WTC11 (cell line): ENCODE measurements at regions not wholly inside any gene's neighbourhood (a gene's known extent, or its start where the extent isn't known, plus 50 kb on each side); places are given as distances from the start of the nearest gene placed in this dataset.

Experiments
- ATF1 ChIP-seq: sonication (generic); formaldehyde crosslinking; IDR thresholded peaks from 2 replicates; pipeline ENCODE4 v1.8.1; 2023; ENCODE audit warnings: mild to moderate bottlenecking, moderate library complexity, missing genetic modification reagents
- CBFB ChIP-seq: sonication (generic); formaldehyde crosslinking; IDR thresholded peaks from 2 replicates; pipeline ENCODE4 v1.8.1; 2022; ENCODE audit warnings: mild to moderate bottlenecking, low read depth, missing genetic modification reagents
- CTCF ChIP-seq: fragments of 200-600 bp; IDR thresholded peaks from 2 replicates; pipeline ENCODE4 v1.8.0; 2022; ENCODE audit warnings: antibody characterized with exemption
- MAX ChIP-seq: sonication (generic); formaldehyde crosslinking; IDR thresholded peaks from 2 replicates; pipeline ENCODE4 v1.8.0; 2022; ENCODE audit warnings: mild to moderate bottlenecking, missing genetic modification reagents
- SP1 ChIP-seq: sonication (generic); formaldehyde crosslinking; conservative IDR thresholded peaks from 2 replicates; pipeline ENCODE4 v1.8.1; 2022; ENCODE audit warnings: missing genetic modification reagents
- ZNF317 ChIP-seq: sonication (generic); formaldehyde crosslinking; IDR thresholded peaks from 2 replicates; pipeline ENCODE4 v1.8.1; 2023; ENCODE audit warnings: low read depth, mild to moderate bottlenecking, moderate library complexity, missing genetic modification reagents, borderline replicate concordance
- ZSCAN18 ChIP-seq: fragments of 250-450 bp; sonication (Bioruptor Pico); IDR thresholded peaks from 2 replicates; pipeline ENCODE4 v2.1.2; 2022; ENCODE audit warnings: mild to moderate bottlenecking, moderate library complexity
- TF ChIP-seq, protein P1 (sequence below): sonication (generic); formaldehyde crosslinking; IDR thresholded peaks from 2 replicates; pipeline ENCODE4 v1.8.1; 2023; ENCODE audit warnings: mild to moderate bottlenecking, moderate library complexity, missing genetic modification reagents
- TF ChIP-seq, protein P2 (sequence below): sonication (generic); formaldehyde crosslinking; conservative IDR thresholded peaks from 2 replicates; pipeline ENCODE4 v1.8.1; 2022; ENCODE audit warnings: mild to moderate bottlenecking, missing genetic modification reagents
- TF ChIP-seq, protein P3 (sequence below): sonication (generic); formaldehyde crosslinking; IDR thresholded peaks from 2 replicates; pipeline ENCODE4 v1.8.1; 2023; ENCODE audit warnings: mild to moderate bottlenecking, missing genetic modification reagents

DNA sequence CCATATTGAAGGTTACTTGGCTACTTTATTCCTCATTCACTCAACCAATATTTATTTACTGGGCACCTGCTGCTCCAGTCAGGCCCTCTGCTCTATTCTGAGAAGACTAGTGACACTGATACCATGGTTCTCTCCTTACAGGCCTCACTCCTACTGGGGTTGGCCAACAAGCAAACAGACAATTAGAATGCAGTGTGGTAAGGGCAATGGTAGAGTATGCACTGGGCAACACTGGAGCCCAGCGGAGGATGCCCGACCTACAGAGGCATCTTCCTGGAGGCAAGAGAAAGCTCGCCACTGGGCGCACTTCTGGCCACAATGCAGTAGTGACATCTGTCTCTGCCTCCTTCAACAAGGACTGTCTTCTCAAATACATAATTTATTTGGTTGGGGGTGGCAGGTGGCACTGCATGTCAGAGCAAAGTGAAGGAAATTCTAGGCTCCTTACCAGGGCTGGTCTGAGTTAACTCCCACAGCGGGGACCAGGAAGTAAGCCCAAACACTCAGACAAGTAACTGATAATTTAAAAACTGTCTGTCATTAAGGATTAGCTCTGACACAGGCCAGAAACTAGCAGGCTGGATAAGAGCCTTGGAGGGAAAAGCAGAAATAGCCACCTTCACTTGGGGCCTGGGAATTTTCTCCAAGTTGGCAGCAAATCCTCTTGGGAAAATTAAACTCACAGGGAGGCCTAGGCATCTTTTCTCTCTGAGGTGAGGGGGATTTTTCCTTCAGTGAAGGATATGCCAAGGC, 150.7 kb upstream of the EOLA2 start:
- TF ChIP-seq, protein P1, sequence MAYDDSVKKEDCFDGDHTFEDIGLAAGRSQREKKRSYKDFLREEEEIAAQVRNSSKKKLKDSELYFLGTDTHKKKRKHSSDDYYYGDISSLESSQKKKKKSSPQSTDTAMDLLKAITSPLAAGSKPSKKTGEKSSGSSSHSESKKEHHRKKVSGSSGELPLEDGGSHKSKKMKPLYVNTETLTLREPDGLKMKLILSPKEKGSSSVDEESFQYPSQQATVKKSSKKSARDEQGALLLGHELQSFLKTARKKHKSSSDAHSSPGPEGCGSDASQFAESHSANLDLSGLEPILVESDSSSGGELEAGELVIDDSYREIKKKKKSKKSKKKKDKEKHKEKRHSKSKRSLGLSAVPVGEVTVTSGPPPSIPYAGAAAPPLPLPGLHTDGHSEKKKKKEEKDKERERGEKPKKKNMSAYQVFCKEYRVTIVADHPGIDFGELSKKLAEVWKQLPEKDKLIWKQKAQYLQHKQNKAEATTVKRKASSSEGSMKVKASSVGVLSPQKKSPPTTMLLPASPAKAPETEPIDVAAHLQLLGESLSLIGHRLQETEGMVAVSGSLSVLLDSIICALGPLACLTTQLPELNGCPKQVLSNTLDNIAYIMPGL, result no peak
- TF ChIP-seq, protein P2, sequence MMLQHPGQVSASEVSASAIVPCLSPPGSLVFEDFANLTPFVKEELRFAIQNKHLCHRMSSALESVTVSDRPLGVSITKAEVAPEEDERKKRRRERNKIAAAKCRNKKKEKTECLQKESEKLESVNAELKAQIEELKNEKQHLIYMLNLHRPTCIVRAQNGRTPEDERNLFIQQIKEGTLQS (CRISPR knock-in tag), result no peak
- TF ChIP-seq CTCF (no peak), MAX (CRISPR knock-in tag) (no peak), ZSCAN18 (CRISPR knock-in tag) (no peak), CBFB (no peak), ZNF317 (CRISPR knock-in tag) (no peak), ATF1 (CRISPR knock-in tag) (no peak), SP1 (CRISPR knock-in tag) (no peak)
- TF ChIP-seq, protein P3, sequence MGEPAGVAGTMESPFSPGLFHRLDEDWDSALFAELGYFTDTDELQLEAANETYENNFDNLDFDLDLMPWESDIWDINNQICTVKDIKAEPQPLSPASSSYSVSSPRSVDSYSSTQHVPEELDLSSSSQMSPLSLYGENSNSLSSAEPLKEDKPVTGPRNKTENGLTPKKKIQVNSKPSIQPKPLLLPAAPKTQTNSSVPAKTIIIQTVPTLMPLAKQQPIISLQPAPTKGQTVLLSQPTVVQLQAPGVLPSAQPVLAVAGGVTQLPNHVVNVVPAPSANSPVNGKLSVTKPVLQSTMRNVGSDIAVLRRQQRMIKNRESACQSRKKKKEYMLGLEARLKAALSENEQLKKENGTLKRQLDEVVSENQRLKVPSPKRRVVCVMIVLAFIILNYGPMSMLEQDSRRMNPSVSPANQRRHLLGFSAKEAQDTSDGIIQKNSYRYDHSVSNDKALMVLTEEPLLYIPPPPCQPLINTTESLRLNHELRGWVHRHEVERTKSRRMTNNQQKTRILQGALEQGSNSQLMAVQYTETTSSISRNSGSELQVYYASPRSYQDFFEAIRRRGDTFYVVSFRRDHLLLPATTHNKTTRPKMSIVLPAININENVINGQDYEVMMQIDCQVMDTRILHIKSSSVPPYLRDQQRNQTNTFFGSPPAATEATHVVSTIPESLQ (CRISPR knock-in tag), result no peak
